Spleen (tissue), 11 donors: ENCODE measurements at regions not wholly inside any gene's neighbourhood (a gene's known extent, or its start where the extent isn't known, plus 50 kb on each side); places are given as distances from the start of the nearest gene placed in this dataset.
A peak's percentile ranks its signal among the peaks of the same experiment; 100 is the strongest.

Experiments
- DNase-seq: peaks from one replicate; pipeline ENCODE4 v3.0.0-alpha.2; 2020
- H3K27ac ChIP-seq, 8 donors: fragments of 200-600 bp; sonication (generic) in 7 of 8; 1 replicate in 4 of 8; 2 replicates in 4 of 8; pipeline versions ENCODE4 v1.5.0 to v1.8.0; 2016 to 2021; ENCODE audit warnings: inconsistent platforms in 4 of 8, mild to moderate bottlenecking in 4 of 8, moderate library complexity in 1 of 8
- H3K27me3 ChIP-seq, 7 donors: fragments of 200-600 bp; sonication (generic) in 6 of 7; replicated peaks in 1 of 7; 1 replicate in 4 of 7; 2 replicates in 3 of 7; pipeline versions ENCODE4 v1.5.0 to v1.8.0; 2016 to 2021; ENCODE audit warnings: inconsistent platforms in 3 of 7, mild to moderate bottlenecking in 1 of 7
- H3K36me3 ChIP-seq, 6 donors: fragments of 200-600 bp; sonication (generic) in 5 of 6; 1 replicate in 4 of 6; 2 replicates in 2 of 6; pipeline versions ENCODE4 v1.5.0 to v1.8.0; 2016 to 2021; ENCODE audit warnings: inconsistent platforms in 2 of 6
- H3K4me1 ChIP-seq, 6 donors: fragments of 200-600 bp; sonication (generic) in 5 of 6; 1 replicate in 3 of 6; 2 replicates in 3 of 6; pipeline versions ENCODE4 v1.5.0 to v1.8.0; 2016 to 2021; ENCODE audit warnings: inconsistent platforms in 3 of 6
- H3K4me3 ChIP-seq, 8 donors: fragments of 200-600 bp; sonication (generic) in 7 of 8; 1 replicate in 4 of 8; 2 replicates in 4 of 8; pipeline versions ENCODE4 v1.5.0 to v1.8.0; 2016 to 2021; ENCODE audit warnings: inconsistent platforms in 4 of 8, mild to moderate bottlenecking in 4 of 8, moderate library complexity in 2 of 8
- H3K9me3 ChIP-seq, 8 donors: fragments of 200-600 bp; sonication (generic) in 7 of 8; 1 replicate in 4 of 8; 2 replicates in 4 of 8; pipeline versions ENCODE4 v1.5.0 to v1.8.0; 2016 to 2021; ENCODE audit warnings: inconsistent platforms in 4 of 8
- POLR2A ChIP-seq, 3 donors: fragments of 450-650 bp; IDR thresholded peaks; one replicate each; pipeline ENCODE4 v1.5.1; 2017; ENCODE audit warnings: antibody characterized with exemption in 3 of 3, mild to moderate bottlenecking in 1 of 3
- POLR2AphosphoS5 ChIP-seq, 3 donors: sonication (generic); formaldehyde crosslinking; IDR thresholded peaks; one replicate each; pipeline ENCODE4 v1.5.1; 2017; ENCODE audit warnings: antibody characterized with exemption in 3 of 3
- WGBS, 5 donors: extraction: QIAGEN DNeasy Blood & Tissue Kit in 3 of 5; methylation state at CpG; one replicate each; pipeline versions ENCODE4 v1.1.5 to v1.1.7; 2013 to 2018; 5-methylcytosine and 5-hydroxymethylcytosine counted together
- intact Hi-C: fragments of 100-400 bp; cut with DNase I; formaldehyde crosslinking; loops from one replicate; pipeline ENCODE4 v1.15.0; 2023; ENCODE audit warnings: low total_unique reads
- TF ChIP-seq, protein P1 (sequence below), 11 experiments: fragments of 200-600 bp in 7 of 11; fragments of 450-650 bp in 4 of 11; sonication (generic) in 4 of 11; IDR thresholded peaks in 8 of 11; conservative IDR thresholded peaks in 3 of 11; 1 replicate in 7 of 11; 2 replicates in 4 of 11; pipeline versions ENCODE4 v1.4.0 to v1.8.0; 2016 to 2021; ENCODE audit warnings: antibody characterized with exemption in 11 of 11, inconsistent platforms in 4 of 11, mild to moderate bottlenecking in 1 of 11
- donor health status: healthy with polysubstance abuse.
- donor health status: DM: no; HTN: no; CAD: no; lungs with moderate emphysema.
- donor health status: DM: no; HTN: no; CAD: no.
- donor health status: Bipolar disorder and iron deficiency.
- donor health status: healthy.
- donor health status: DM: no; HTN: no; CAD: no.
- donor health status: DM: yes; HTN: yes; CAD: no.

DNA sequence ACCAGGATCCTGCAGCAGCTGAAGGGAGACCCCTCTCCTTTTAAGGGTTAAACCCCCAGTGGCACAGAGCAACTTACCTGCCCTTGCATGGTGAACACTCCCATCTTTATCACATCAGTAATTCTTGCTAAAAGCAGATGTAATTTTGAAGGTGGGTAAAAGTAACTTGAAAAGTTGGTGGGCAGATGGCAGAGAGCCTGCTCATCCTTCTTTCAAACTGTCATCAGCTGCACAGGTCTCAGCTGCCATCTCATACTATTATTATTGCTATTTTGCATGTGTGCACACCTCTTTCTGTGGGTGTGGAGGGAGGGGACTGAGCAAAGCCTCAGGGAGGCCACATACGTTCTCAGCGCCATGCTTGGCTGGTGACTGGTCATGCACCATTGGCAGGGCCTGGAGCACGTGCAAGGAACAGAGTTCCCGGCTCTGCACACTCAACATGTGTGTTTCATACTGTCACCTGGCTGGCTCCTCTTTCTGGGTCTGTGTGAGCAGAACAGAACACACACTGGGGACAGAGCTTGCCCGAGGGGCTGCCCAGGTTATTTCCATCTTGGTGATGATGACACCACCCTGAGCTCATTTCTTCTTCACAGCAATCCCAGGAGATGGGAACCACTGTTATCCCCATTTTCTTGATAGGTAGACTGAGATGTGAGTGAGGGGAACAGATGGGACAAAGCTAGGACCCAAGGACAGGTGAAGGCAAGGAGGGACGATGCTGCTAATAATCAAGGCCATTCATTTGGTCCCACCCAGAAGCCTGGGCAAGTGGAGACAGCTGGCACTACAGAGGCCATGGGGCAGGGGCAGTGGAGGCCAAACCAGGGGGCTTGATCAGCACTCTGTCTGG, 95.8 kb upstream of the KLF13 start:
- Histone ChIP-seq H3K36me3 (no peaks in the 10 kb centered on the region), H3K27me3 (no peaks in the 10 kb centered on the region), H3K27ac (peak overlapping the region in 4 of 8 donors; percentile 49 to 67 (median 60)), H3K9me3 (no peaks in the 10 kb centered on the region), H3K4me3 (peak overlapping the region in 1 of 8 donors; percentile 37), H3K4me1 (peaks cover 0 to 66% (median 35%) of the 10 kb centered on the region in 6 donors)
- peak in 2 of 3 donors; percentile 76 to 84 for TF ChIP-seq POLR2AphosphoS5 (IDR thresholded peaks at IDR 0.05)
- no peak for TF ChIP-seq POLR2A (IDR thresholded peaks at IDR 0.05)
- TF ChIP-seq, protein P1, sequence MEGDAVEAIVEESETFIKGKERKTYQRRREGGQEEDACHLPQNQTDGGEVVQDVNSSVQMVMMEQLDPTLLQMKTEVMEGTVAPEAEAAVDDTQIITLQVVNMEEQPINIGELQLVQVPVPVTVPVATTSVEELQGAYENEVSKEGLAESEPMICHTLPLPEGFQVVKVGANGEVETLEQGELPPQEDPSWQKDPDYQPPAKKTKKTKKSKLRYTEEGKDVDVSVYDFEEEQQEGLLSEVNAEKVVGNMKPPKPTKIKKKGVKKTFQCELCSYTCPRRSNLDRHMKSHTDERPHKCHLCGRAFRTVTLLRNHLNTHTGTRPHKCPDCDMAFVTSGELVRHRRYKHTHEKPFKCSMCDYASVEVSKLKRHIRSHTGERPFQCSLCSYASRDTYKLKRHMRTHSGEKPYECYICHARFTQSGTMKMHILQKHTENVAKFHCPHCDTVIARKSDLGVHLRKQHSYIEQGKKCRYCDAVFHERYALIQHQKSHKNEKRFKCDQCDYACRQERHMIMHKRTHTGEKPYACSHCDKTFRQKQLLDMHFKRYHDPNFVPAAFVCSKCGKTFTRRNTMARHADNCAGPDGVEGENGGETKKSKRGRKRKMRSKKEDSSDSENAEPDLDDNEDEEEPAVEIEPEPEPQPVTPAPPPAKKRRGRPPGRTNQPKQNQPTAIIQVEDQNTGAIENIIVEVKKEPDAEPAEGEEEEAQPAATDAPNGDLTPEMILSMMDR (IDR thresholded peaks at IDR 0.05 in 8 of 11, conservative IDR thresholded peaks at IDR 0.05 in 3 of 11), result no peak
- intact Hi-C loops, result no loop called here
- peak; percentile 94 for DNase-seq
- WGBS, 5 donors, result 62 to 81% (median 72%) methylated on average over 6 of the region's 6 CpGs

DNA sequence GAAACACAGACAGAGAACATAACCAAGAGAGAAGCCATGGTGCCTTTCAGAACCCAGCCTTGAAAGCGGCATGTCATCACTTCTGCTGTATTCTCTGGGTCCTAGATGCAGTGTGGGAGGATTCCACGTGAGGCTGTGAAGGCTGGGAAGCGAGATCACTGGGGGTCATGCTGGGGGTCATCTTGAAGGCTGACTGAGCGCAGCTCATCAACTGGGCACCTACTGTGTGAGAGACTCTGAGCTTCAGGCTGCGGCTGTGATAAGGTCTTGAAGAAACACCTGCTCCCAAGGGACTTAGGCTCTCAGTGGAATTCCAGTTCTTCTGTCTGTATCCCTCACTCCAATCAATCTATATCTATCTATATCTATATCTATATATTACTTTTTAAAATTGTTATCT, 91.8 kb upstream of the KLF13 start:
- no peak for DNase-seq
- Histone ChIP-seq H3K4me3 (no peak overlapping the region), H3K36me3 (no peaks in the 10 kb centered on the region), H3K4me1 (peaks cover 0 to 61% (median 35%) of the 10 kb centered on the region in 6 donors), H3K9me3 (no peaks in the 10 kb centered on the region), H3K27me3 (no peaks in the 10 kb centered on the region), H3K27ac (peak overlapping the region in 3 of 8 donors; percentile 58 to 71 (median 67))
- intact Hi-C loops, result no loop called here
- TF ChIP-seq, protein P1 (IDR thresholded peaks at IDR 0.05 in 8 of 11, conservative IDR thresholded peaks at IDR 0.05 in 3 of 11), result no peak
- TF ChIP-seq POLR2A (IDR thresholded peaks at IDR 0.05) (no peak), POLR2AphosphoS5 (IDR thresholded peaks at IDR 0.05) (no peak)
- 76 to 86% (median 77%) methylated on average over 5 of the region's 5 CpGs for WGBS, 5 donors

DNA sequence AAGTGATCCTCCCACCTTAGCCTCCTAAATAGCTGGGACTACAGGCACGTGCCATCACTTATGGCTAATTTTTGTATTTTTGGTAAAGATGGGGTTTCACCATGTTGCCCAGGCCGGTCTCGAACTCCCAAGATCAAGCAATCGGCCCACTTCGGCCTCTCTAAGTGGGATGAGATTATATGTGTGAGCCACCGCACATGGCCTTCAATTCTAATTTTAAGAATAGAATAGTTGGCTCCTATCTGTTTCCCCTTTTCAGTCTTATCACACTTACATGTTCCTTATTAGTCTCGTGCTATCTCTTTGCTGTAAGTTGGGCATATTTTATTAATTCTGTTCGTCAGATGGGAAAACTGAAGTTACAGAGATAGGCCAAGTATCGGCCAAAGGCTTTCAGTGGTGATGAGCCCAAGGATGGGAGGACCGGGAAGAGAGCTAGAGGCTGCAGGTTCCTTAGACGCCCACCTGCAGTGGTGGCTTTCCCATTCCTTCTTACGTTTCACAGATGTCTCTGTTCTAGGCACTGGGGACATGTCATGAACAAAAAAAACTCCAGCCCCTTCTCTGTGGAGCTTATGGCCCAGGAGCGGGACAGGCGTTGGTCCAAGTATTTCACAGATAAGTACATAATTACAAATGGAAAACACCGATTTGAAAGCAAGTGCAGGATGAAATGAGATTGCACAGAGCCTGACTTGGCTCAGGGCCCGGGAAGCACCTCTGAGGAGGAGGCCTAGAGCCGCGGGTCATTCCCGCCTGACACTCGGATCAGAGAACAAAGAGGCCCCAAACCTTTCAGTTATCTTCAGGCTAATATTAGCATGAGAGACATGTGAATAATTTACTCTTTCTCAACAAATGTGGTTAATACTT, 91.1 kb upstream of the KLF13 start:
- TF ChIP-seq, protein P1 (IDR thresholded peaks at IDR 0.05 in 8 of 11, conservative IDR thresholded peaks at IDR 0.05 in 3 of 11), result no peak
- TF ChIP-seq POLR2A (IDR thresholded peaks at IDR 0.05) (no peak), POLR2AphosphoS5 (IDR thresholded peaks at IDR 0.05) (no peak)
- Histone ChIP-seq H3K36me3 (no peaks in the 10 kb centered on the region), H3K4me1 (peaks cover 0 to 54% (median 28%) of the 10 kb centered on the region in 6 donors), H3K9me3 (no peaks in the 10 kb centered on the region), H3K27me3 (no peaks in the 10 kb centered on the region), H3K4me3 (no peak overlapping the region), H3K27ac (peak overlapping the region in 7 of 8 donors; percentile 54 to 76 (median 67))
- 67 to 81% (median 76%) methylated on average over 20 of the region's 20 CpGs for WGBS, 5 donors
- peak; percentile 63 for DNase-seq
- intact Hi-C loops, result no loop called here
